Spinal cord (tissue), 9 donors: ENCODE measurements at regions not wholly inside any gene's neighbourhood (a gene's known extent, or its start where the extent isn't known, plus 50 kb on each side); places are given as distances from the start of the nearest gene placed in this dataset.

ENCODE experiments used
- DNase-seq, 6 donors: peaks; one replicate each; pipeline versions ENCODE4 v3.0.0 to v3.0.0-alpha.2; 2013 to 2015; ENCODE audit warnings: low spot score in 6 of 6, low read depth in 4 of 6
- H3K27ac ChIP-seq: one replicate; pipeline ENCODE4 v1.5.1; 2013; ENCODE audit warnings: low read depth, low read length, control low read depth
- H3K27me3 ChIP-seq: one replicate; pipeline ENCODE4 v1.6.1; 2013; ENCODE audit warnings: low read length; ENCODE audit not compliant: control insufficient read depth, insufficient read depth
- H3K36me3 ChIP-seq: one replicate; pipeline ENCODE4 v1.6.1; 2013; ENCODE audit warnings: low read length; ENCODE audit not compliant: control insufficient read depth, insufficient read depth
- H3K4me1 ChIP-seq: one replicate; pipeline ENCODE4 v1.6.1; 2013; ENCODE audit warnings: low read length; ENCODE audit not compliant: control insufficient read depth, insufficient read depth
- H3K4me3 ChIP-seq: one replicate; pipeline ENCODE4 v1.5.1; 2013; ENCODE audit warnings: low read depth, low read length, control low read depth
- H3K9me3 ChIP-seq: one replicate; pipeline ENCODE4 v1.6.1; 2013; ENCODE audit warnings: low read length; ENCODE audit not compliant: control insufficient read depth, insufficient read depth
- WGBS: methylation state at CpG from one replicate; pipeline ENCODE4 v1.1.5; 2013; ENCODE audit warnings: missing lambda C conversion rate; ENCODE audit not compliant: insufficient coverage; 5-methylcytosine and 5-hydroxymethylcytosine counted together
- donor health status: healthy.

DNA sequence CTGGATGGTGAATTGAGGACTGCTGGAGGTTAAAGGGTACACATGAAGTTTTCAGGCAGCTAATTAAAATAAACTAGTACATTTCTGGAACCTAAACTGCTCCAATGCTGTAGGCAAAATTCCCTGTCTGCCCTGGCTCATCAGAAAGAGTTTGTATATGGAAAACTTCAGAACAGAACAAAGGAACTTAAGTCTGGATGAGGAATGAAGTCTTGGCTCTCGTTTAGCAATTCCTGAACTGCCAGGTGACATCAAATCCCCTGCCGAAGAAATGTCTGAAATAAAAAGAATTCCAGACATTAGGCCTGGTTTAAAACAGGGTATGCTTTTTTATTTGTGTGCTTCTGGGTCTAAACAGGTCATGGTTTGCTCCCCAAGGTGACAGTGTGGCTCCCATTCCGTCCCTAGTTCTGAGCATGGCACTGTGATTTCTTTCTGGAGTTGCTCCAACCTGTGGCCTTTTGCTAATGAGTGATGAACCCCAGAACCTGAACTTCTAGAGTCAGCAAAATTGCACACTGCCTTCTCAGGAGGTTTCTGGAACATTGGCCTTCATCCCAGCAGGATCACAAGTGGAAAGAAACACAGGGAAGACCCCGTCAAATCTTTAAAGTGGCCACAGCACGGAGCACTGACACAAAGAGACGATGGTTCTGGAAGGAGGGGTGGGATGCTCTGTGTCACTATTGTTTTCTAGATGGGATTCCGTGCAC is 129.4 kb upstream of the NAA20 start:
- Histone ChIP-seq H3K36me3 (peaks cover 5% of the 10 kb centered on the region), H3K27ac (peak overlapping the region; percentile 84), H3K4me3 (no peak overlapping the region)

DNA sequence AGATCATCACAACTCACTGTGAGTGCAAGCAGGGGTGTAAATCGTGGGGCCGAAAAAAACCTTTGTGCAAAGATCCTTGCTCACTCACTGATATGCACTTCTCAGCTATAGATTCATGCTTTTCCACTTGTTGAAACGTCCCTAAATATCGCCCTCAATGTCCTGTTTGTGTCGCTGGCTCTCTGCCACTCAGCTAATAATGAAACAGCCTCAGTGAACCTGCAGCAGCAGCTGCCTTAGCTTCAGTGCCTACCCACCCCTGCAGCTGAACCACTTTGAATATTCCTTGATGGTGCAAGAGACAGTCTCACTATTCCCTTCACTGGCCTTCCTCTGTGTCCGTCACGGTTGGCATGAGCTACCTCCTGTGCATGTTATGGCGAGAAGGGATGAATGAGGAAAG is 128.9 kb upstream of the NAA20 start:
- H3K27me3 ChIP-seq: no peaks in the 10 kb centered on the region
- peaks cover 32% of the 10 kb centered on the region for H3K4me1 ChIP-seq
- H3K9me3 ChIP-seq: no peaks in the 10 kb centered on the region
- 34% methylated on average over 6 of the region's 8 CpGs for WGBS
- DNase-seq: peak in 3 of 6 donors; percentile 38 to 67 (median 53)
- peaks cover 6% of the 10 kb centered on the region for H3K36me3 ChIP-seq
- peak overlapping the region; percentile 84 for H3K27ac ChIP-seq
- H3K4me3 ChIP-seq: no peak overlapping the region

More for the DNA sequence above, 129.4 kb upstream of the NAA20 start:
- no peaks in the 10 kb centered on the region for H3K27me3 ChIP-seq
- peaks cover 32% of the 10 kb centered on the region for H3K4me1 ChIP-seq
- WGBS: 13% methylated on average over 2 of the region's 7 CpGs
- H3K9me3 ChIP-seq: no peaks in the 10 kb centered on the region
- peak in 2 of 6 donors; percentile 22 to 49 for DNase-seq

DNA sequence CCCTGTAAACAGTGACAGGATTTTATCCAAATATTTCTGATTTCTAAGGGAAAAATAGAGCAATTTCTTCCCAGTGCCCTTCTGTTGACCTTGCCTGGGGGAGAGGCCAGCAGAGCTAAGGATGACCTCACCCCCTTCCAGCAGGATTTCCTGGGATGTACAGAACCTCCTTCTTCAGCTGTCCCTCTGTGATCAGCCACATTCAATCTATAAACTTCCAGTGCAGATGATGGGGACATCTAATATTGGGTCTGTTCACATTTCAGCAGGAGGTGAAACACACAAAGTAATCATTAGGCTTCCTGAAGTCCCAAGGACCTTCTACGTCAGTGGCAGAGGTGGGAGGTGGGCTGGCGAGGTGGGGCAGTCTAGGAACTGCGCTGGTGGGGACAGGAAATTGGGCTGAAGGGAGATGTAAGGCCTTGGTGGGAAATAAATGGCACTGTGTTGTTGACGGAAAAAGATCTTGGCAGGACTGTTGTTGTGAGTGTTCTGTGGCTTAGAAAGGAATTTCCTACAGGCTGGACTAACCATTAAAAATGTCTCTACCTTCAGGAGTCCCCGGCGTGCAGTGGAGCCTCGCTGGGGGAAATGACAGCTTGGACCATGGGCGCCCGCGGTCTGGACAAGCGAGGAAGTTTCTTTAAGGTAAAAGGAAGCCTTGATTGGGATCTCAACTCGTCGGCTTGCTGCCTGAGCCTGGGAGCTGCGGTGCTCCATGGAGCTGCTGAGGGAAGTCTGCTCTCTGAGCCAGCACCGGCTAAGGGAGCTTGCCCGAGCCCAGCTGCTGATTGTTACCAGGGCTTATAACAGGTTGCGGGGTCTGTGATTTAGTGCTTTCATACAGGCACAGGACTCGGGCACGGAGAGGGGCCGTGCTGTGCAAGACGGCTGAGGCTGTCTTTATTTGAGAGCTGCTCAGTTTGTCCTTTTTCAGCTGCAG is 127.9 kb upstream of the NAA20 start:
- H3K4me1 ChIP-seq: peaks cover 32% of the 10 kb centered on the region
- peak in 3 of 6 donors; percentile 63 to 85 (median 64) for DNase-seq
- 15% methylated on average over 17 of the region's 21 CpGs for WGBS
- peaks cover 6% of the 10 kb centered on the region for H3K36me3 ChIP-seq
- no peaks in the 10 kb centered on the region for H3K27me3 ChIP-seq
- no peaks in the 10 kb centered on the region for H3K9me3 ChIP-seq
- H3K4me3 ChIP-seq: peak overlapping the region; percentile 4
- peak overlapping the region; percentile 84 for H3K27ac ChIP-seq

DNA sequence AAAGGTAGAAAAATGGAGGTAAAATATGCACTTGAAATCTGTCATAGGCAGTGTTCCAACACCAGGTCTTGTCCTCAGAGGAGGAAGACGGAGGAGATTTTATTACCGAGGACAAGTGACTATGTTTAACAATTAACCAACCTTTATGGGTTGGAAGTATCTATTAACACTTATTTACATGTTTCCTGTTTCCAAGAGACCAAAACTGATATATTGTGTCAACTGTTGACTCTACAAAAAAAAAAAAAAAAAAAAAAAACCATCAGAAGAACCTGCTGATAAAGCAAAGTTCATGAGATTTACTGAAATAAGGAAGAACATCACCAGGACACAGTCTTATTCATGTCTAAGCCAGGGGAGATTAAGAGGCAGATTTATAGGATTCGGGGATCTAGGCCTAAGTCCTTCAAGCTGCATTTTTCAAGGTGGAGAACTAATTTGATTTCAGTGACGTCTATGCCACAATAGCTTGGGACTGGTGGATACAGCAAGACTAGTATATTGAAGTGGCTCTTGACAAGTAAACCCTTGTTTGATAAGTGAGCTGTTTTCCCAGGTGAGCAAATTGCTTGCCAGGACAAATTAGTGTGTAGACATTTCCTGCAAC is 126.6 kb upstream of the NAA20 start:
- Histone ChIP-seq H3K27ac (peak overlapping the region; percentile 84), H3K4me1 (peaks cover 29% of the 10 kb centered on the region)
- WGBS: 75% methylated on average over 2 of the region's 4 CpGs

DNA sequence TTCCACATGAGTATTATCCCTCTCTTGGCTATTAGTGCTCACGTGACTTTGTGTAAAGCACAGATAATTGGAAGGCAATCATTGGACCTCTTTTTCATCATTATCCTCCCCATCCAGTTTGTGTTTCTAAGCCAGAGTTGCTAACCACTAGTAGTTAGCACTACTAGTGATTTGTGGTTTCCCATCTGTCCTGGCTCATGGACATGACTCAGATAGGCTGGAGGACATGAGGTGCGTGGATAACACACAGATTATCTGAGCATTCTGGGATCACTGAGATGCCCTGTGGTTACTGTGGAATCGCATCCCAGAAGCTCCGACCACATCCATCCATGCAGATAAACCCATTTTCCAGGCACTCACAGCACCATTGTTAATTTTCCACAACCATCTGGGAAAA is 123.8 kb upstream of the NAA20 start:
- Histone ChIP-seq H3K4me1 (peaks cover 15% of the 10 kb centered on the region), H3K9me3 (no peaks in the 10 kb centered on the region), H3K27me3 (no peaks in the 10 kb centered on the region), H3K4me3 (no peak overlapping the region), H3K36me3 (peaks cover 11% of the 10 kb centered on the region), H3K27ac (no peak overlapping the region)
- WGBS: 70% methylated on average over 2 of the region's 4 CpGs
- DNase-seq: no peak

More for the DNA sequence above, 126.6 kb upstream of the NAA20 start:
- Histone ChIP-seq H3K36me3 (peaks cover 6% of the 10 kb centered on the region), H3K4me3 (no peak overlapping the region), H3K27me3 (no peaks in the 10 kb centered on the region), H3K9me3 (no peaks in the 10 kb centered on the region)
- DNase-seq: peak in 1 of 6 donors; percentile 8

DNA sequence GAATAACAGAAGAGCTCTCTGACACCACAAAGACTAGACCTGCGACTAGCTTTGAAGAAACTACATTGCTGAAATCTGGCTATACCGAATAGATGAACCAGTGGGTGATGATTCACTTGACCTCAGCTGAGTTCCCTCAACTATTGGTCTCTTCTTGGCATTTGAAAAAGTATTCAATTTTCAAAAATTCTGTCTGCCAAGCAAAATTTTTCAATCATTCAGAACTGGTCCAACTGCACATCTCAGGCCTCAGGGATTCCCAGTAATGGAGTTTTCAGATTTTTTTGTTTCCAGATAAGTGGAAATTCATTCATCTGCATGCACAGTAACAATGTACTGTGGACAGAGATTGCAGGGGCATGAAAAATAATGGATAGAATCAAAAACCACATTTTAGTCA is 121.4 kb upstream of the NAA20 start:
- H3K4me3 ChIP-seq: no peak overlapping the region
- H3K27ac ChIP-seq: no peak overlapping the region
- no peaks in the 10 kb centered on the region for H3K4me1 ChIP-seq
- no peak for DNase-seq
- H3K36me3 ChIP-seq: peaks cover 11% of the 10 kb centered on the region
- H3K27me3 ChIP-seq: no peaks in the 10 kb centered on the region
- H3K9me3 ChIP-seq: no peaks in the 10 kb centered on the region
- 95% methylated on average over 2 of the region's 2 CpGs for WGBS

DNA sequence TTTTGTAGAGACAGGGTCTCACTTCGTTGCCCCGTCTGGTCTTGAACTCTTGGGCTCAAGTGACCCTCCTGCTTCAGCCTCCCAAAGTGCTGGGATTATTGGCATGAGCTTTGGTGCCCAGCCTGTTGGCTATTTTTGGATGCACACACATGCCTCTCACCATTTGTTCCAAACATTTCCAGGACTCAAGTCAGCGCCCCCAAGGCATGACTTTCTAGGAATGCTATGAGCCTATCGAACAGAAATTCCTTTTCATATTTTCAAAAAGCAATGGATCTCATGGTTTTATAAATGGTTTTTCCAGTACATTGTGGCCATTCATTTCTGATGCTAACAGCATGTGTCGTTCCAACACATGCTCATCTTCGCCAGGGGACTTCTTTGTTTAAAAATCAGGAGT is 119.3 kb upstream of the NAA20 start:
- H3K27ac ChIP-seq: no peak overlapping the region
- no peak overlapping the region for H3K4me3 ChIP-seq
- H3K4me1 ChIP-seq: no peaks in the 10 kb centered on the region
- WGBS: 96% methylated on average over 5 of the region's 6 CpGs
- peaks cover 5% of the 10 kb centered on the region for H3K36me3 ChIP-seq
- H3K9me3 ChIP-seq: no peaks in the 10 kb centered on the region
- no peaks in the 10 kb centered on the region for H3K27me3 ChIP-seq
- no peak for DNase-seq

DNA sequence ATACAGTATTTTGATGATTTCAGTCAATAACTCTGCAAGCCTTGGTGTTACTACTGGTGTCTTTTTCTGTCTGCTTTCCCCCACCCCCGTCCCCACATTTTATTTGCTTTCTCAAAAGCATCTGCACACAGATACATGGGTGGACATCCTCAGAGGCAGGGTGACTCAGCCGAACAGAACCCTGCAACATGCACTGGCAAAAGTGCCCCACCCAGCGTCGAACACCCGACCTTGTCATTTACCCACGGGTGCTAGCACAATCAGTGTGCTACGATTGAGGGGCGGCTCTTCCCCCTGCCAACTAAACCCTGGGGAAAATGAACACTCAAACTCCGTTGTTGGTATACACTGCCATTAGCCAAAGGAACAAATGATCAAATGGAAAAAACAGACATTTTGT is 115.9 kb upstream of the NAA20 start:
- no peak overlapping the region for H3K27ac ChIP-seq
- peaks cover 5% of the 10 kb centered on the region for H3K36me3 ChIP-seq
- H3K4me1 ChIP-seq: no peaks in the 10 kb centered on the region
- no peaks in the 10 kb centered on the region for H3K27me3 ChIP-seq
- H3K9me3 ChIP-seq: no peaks in the 10 kb centered on the region
- no peak for DNase-seq
- 99% methylated on average over 7 of the region's 9 CpGs for WGBS
- no peak overlapping the region for H3K4me3 ChIP-seq

DNA sequence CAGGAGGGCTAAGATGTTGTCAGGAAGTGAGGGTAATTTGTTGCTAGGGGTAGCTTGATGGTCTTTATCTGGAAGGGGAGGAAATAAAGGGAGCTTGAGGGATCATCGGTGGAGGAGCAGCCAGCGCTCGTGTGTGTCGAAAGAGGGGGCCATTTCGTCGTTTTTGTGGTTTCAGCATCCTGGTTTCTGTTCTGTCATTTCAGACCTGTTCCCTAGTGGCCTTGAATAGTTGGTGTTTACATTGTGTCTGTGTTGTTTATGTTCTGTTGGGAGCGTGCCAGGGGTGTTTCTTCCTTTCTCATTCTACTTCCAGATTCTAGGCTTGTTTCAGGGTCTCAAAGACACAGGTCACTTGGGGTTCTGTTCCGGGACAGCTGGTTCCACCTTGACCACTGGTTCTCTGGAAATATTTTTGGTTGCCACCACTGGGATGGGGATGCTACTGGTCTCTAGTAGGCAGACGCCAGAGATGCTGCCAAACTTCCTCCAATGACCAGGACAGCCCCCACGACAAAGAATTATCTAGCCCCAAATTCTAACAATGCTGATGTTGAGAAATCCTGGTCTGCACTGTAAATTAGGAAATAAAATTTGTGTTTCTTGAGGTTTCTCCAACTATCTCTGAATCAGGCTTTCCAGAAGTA is 113.9 kb upstream of the NAA20 start:
- Histone ChIP-seq H3K9me3 (no peaks in the 10 kb centered on the region), H3K4me3 (no peak overlapping the region), H3K4me1 (no peaks in the 10 kb centered on the region), H3K27ac (no peak overlapping the region), H3K36me3 (peaks cover 5% of the 10 kb centered on the region), H3K27me3 (no peaks in the 10 kb centered on the region)
- WGBS: 53% methylated on average over 7 of the region's 10 CpGs
- peak in 2 of 6 donors; percentile 54 for DNase-seq
